HG02884 (cell line): ENCODE measurements at regions not wholly inside any gene's neighbourhood (a gene's known extent, or its start where the extent isn't known, plus 50 kb on each side); places are given as distances from the start of the nearest gene placed in this dataset.

Experiments
- ATAC-seq: cut with Tn5 transposase; IDR thresholded peaks from one replicate; pipeline ENCODE4 v1.9.1; 2021; ENCODE audit warnings: mild to moderate bottlenecking, moderate library complexity; ENCODE audit not compliant: unreplicated experiment

- no peak for ATAC-seq
These were observed 104.0 kb upstream of the SSTR1 start for GRCh38 chr14:38103542-38104225.

GRCh38 chr14:38105106-38105702, 102.5 kb upstream of the SSTR1 start:
- no peak for ATAC-seq

GRCh38 chr14:38107216-38107631, 100.5 kb upstream of the SSTR1 start:
- ATAC-seq: peak; percentile 77

GRCh38 chr14:38108681-38109080, 99.0 kb upstream of the SSTR1 start:
- ATAC-seq: no peak

GRCh38 chr14:38110258-38110657, 97.4 kb upstream of the SSTR1 start:
- no peak for ATAC-seq

GRCh38 chr14:38111046-38111445, 96.7 kb upstream of the SSTR1 start:
- no peak for ATAC-seq

GRCh38 chr14:38113546-38113945, 94.2 kb upstream of the SSTR1 start:
- ATAC-seq: no peak

- ATAC-seq: no peak
These were observed 90.8 kb upstream of the SSTR1 start for GRCh38 chr14:38116895-38117294.

- no peak for ATAC-seq
These were observed 87.6 kb upstream of the SSTR1 start for GRCh38 chr14:38120109-38120508.

GRCh38 chr14:38121320-38122020, 86.2 kb upstream of the SSTR1 start:
- no peak for ATAC-seq

- ATAC-seq: no peak
These were observed 85.5 kb upstream of the SSTR1 start for GRCh38 chr14:38122241-38122640.

- no peak for ATAC-seq
These were observed 83.2 kb upstream of the SSTR1 start for GRCh38 chr14:38124506-38124905.

GRCh38 chr14:38125481-38126037, 82.1 kb upstream of the SSTR1 start:
- ATAC-seq: no peak

- ATAC-seq: no peak
These were observed 80.3 kb upstream of the SSTR1 start for GRCh38 chr14:38127356-38127755.

- no peak for ATAC-seq
These were observed 79.9 kb upstream of the SSTR1 start for GRCh38 chr14:38127784-38128183.

GRCh38 chr14:38128640-38129039, 79.1 kb upstream of the SSTR1 start:
- ATAC-seq: no peak

- no peak for ATAC-seq
These were observed 78.5 kb upstream of the SSTR1 start for GRCh38 chr14:38129192-38129591.

GRCh38 chr14:38129705-38130104, 78.0 kb upstream of the SSTR1 start:
- ATAC-seq: no peak

GRCh38 chr14:38134416-38135030, 73.2 kb upstream of the SSTR1 start:
- no peak for ATAC-seq

GRCh38 chr14:38135106-38135867, 72.4 kb upstream of the SSTR1 start:
- no peak for ATAC-seq

GRCh38 chr14:38137005-38137404, 70.7 kb upstream of the SSTR1 start:
- no peak for ATAC-seq
